ENCODE measurements at regions not wholly inside any gene's neighbourhood (a gene's known extent, or its start where the extent isn't known, plus 50 kb on each side); places are given as distances from the start of the nearest gene placed in this dataset.

DNA sequence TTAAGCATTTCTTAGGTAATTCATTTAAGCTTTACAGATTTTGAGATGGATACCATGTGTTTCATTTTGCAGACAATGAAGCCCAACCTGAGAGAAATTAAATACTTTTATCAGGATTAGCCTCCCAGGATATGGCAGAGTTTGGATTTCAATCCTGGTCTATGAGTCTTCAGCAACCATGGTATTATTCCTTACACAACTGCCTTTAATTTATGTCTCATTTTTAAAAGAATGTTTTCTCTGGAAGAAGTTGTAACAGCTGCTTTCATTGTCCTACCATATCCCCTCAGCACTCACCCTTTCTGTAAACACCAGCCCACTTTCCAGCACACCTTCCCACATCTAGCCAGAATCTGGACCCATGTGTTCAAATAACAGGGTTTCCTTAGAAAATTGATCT, 863.7 kb upstream of the VRK2 start:
- no peak overlapping the region for H3K4me3 ChIP-seq (ENCODE audit: low read depth, low read length)
- TF ChIP-seq, protein P1, sequence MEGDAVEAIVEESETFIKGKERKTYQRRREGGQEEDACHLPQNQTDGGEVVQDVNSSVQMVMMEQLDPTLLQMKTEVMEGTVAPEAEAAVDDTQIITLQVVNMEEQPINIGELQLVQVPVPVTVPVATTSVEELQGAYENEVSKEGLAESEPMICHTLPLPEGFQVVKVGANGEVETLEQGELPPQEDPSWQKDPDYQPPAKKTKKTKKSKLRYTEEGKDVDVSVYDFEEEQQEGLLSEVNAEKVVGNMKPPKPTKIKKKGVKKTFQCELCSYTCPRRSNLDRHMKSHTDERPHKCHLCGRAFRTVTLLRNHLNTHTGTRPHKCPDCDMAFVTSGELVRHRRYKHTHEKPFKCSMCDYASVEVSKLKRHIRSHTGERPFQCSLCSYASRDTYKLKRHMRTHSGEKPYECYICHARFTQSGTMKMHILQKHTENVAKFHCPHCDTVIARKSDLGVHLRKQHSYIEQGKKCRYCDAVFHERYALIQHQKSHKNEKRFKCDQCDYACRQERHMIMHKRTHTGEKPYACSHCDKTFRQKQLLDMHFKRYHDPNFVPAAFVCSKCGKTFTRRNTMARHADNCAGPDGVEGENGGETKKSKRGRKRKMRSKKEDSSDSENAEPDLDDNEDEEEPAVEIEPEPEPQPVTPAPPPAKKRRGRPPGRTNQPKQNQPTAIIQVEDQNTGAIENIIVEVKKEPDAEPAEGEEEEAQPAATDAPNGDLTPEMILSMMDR (IDR thresholded peaks at IDR 0.05; ENCODE audit: low read depth, low read length) = no peak
- DNase-seq (ENCODE audit: low read depth) = no peak

GRCh38 chr2:57185568-57185967, 861.0 kb upstream of the VRK2 start:
- no peak overlapping the region for H3K4me3 ChIP-seq (ENCODE audit: low read depth, low read length)
- TF ChIP-seq MYC (IDR thresholded peaks at IDR 0.05; ENCODE audit: low read depth, low read length) = no peak
- TF ChIP-seq, protein P2, sequence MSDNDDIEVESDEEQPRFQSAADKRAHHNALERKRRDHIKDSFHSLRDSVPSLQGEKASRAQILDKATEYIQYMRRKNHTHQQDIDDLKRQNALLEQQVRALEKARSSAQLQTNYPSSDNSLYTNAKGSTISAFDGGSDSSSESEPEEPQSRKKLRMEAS (IDR thresholded peaks at IDR 0.05; ENCODE audit: low read depth, low read length) = no peak
- TF ChIP-seq, protein P1 (IDR thresholded peaks at IDR 0.05; ENCODE audit: low read depth, low read length) = no peak
- TF ChIP-seq POLR2A (IDR thresholded peaks at IDR 0.05; ENCODE audit: extremely low read depth, insufficient read length) = no peak
- no peak for DNase-seq (ENCODE audit: low read depth)

DNA sequence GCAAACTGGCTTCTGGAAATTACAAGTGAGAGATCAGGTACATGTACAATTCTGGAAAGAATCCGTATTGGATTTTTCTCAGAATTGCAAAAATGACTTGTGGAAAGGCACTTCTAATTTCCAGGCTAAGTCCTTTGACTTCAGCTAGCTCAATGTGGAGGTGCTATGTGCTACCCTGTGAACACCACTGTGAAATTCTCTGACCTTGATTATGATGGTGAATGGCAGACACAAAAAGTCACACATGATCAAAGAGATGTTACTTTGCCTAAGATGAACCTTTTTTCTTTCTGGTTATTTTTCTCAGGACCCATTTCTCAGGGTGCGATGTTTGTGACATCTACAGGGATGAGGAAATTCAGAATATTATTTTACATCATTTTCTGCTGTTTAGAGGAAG, 856.6 kb upstream of the VRK2 start:
- no peak for TF ChIP-seq MYC (IDR thresholded peaks at IDR 0.05; ENCODE audit: low read depth, low read length)
- TF ChIP-seq, protein P1 (IDR thresholded peaks at IDR 0.05; ENCODE audit: low read depth, low read length) = no peak
- TF ChIP-seq, protein P2 (IDR thresholded peaks at IDR 0.05; ENCODE audit: low read depth, low read length) = no peak
- no peak for TF ChIP-seq POLR2A (IDR thresholded peaks at IDR 0.05; ENCODE audit: extremely low read depth, insufficient read length)
- no peak overlapping the region for H3K4me3 ChIP-seq (ENCODE audit: low read depth, low read length)
- no peak for DNase-seq (ENCODE audit: low read depth)

DNA sequence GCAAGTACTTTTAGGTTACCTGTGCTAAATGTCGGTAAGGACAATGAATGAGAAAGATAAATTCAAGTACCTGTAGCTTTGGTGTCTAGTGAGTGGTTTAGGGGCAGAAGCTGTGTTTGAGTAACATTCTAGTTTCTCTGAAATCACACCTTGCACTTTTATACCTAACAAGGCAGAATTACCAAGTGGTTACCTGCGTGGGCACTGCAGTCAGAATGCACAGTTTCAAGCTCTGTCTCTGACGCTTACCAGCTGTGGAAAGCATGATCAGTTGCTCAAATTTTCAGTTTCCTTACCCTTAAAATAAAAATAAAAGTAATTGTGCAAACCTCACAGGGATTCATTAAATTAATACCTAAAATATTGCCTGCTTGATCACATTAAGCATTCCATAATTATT, 846.9 kb upstream of the VRK2 start:
- no peak for DNase-seq (ENCODE audit: low read depth)
- TF ChIP-seq POLR2A (IDR thresholded peaks at IDR 0.05; ENCODE audit: extremely low read depth, insufficient read length) = no peak
- TF ChIP-seq, protein P2 (IDR thresholded peaks at IDR 0.05; ENCODE audit: low read depth, low read length) = no peak
- no peak for TF ChIP-seq MYC (IDR thresholded peaks at IDR 0.05; ENCODE audit: low read depth, low read length)
- TF ChIP-seq, protein P1 (IDR thresholded peaks at IDR 0.05; ENCODE audit: low read depth, low read length) = no peak
- H3K4me3 ChIP-seq (ENCODE audit: low read depth, low read length) = no peak overlapping the region

DNA sequence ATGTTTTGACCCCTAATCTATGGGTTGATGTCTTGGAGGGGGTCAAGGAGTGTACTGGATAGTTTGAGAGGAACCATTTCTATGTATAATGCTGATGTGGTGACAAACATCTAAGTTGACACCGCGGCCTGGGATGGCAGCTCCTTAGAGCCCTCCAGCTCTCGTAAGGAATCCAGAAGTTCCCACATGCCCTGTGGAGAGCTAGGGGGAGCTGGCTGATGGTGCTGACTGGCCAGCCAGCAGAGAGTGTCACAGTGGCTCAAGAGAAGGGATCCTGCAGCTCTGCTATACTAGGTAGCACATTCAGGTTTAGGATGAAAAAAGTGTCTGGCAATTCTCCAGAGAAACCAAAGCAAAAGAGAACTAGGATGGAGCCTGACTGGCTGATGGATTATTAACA, 842.2 kb upstream of the VRK2 start:
- no peak for DNase-seq (ENCODE audit: low read depth)
- H3K4me3 ChIP-seq (ENCODE audit: low read depth, low read length) = no peak overlapping the region
- TF ChIP-seq, protein P2 (IDR thresholded peaks at IDR 0.05; ENCODE audit: low read depth, low read length) = no peak
- no peak for TF ChIP-seq POLR2A (IDR thresholded peaks at IDR 0.05; ENCODE audit: extremely low read depth, insufficient read length)
- TF ChIP-seq MYC (IDR thresholded peaks at IDR 0.05; ENCODE audit: low read depth, low read length) = no peak
- TF ChIP-seq, protein P1 (IDR thresholded peaks at IDR 0.05; ENCODE audit: low read depth, low read length) = no peak

- no peak for TF ChIP-seq POLR2A (IDR thresholded peaks at IDR 0.05; ENCODE audit: extremely low read depth, insufficient read length)
- TF ChIP-seq, protein P1 (IDR thresholded peaks at IDR 0.05; ENCODE audit: low read depth, low read length) = no peak
- TF ChIP-seq, protein P2 (IDR thresholded peaks at IDR 0.05; ENCODE audit: low read depth, low read length) = no peak
- TF ChIP-seq MYC (IDR thresholded peaks at IDR 0.05; ENCODE audit: low read depth, low read length) = no peak
- no peak overlapping the region for H3K4me3 ChIP-seq (ENCODE audit: low read depth, low read length)
- no peak for DNase-seq (ENCODE audit: low read depth)
Measured at GRCh38 chr2:57205241-57205640, 841.4 kb upstream of the VRK2 start.

Data from NB4 (cell line).